Stimulated activated CD4-positive, alpha-beta T cell treated with anti-CD3 and anti-CD28 coated beads, Interleukin-12 subunit alpha, Interleukin-12 subunit beta, amount 100 ng/mL, for 24 hours (primary cell): ENCODE measurements at regions not wholly inside any gene's neighbourhood (a gene's known extent, or its start where the extent isn't known, plus 50 kb on each side); places are given as distances from the start of the nearest gene placed in this dataset.
"Not testable (repeated sequence)": the region's sequence is repeated elsewhere in the genome, so short reads cannot be mapped to it uniquely, and the experiment has no call there.

ENCODE experiments used
- DNase-seq, 2 experiments: peaks; one replicate each; pipeline ENCODE4 v3.0.0-alpha.2; 2020; ENCODE audit warnings: low read depth in 2 of 2

DNA sequence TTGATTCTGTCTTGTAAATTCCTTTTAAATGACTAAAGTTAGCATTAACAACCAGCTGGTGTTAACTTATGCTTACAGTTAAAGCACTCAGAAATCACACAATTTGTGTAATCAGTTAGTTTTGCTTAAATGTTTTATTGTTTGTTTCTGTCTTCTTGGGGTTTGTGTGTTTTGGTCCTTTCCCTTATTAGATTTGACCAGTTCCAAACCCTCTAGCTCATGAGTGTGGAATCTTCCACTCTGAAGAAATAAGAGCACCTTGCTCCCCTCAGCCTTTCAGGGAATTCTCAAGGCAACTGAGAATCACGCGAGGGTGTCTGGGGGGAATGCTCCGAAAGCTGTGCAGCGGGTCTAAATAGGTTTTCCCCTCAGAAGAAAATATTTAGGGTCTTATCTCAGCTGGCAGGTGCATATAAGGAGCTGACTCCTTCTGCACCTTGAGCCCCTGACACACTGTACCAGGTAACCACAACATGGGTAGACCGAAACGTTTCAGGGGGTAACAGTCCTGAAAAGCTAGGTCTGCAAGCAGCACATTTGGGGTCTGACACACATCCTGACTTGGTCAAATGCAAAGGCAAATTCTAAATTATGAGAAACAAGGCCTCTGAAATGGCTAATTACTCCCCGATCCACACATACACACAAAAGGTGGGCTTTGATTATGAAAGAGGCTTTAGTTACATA, 188.1 kb upstream of the ETV3 start:
- DNase-seq: no peak

DNA sequence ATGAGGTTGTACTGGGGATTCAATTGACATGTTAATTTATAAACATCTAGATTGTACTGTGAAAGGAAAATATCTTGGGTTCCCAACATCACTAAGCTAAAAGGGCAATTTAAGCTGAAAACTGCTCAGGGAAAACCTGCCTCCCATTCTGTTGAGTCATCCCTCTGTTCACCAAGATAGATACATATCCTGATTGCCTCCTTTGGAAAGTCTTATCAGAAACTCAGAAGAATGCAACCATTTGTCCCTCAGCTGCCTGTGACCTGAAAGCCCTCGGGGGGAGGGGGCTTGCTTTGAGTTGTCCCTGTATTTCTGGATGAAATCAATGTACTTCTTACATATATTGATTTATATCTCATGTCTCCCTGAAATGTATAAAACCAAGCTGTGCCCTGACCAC, 187.0 kb upstream of the ETV3 start:
- no peak for DNase-seq

DNA sequence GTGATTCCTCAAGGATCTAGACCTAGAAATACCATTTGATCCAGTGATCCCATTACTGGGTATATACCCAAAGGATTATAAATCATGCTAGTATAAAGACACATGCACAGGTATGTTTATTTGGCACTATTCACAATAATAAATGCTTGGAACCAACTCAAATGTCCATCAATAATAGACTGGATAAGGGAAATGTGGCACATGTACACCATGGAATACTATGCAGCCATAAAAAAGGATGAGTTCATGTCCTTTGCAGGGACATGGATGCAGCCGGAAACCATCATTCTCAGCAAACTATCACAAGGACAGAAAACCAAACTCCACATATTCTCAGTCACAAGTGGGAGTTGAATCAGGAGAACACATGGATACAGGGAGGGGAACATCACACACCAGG, 183.8 kb upstream of the ETV3 start:
- DNase-seq: not testable (repeated sequence)

DNA sequence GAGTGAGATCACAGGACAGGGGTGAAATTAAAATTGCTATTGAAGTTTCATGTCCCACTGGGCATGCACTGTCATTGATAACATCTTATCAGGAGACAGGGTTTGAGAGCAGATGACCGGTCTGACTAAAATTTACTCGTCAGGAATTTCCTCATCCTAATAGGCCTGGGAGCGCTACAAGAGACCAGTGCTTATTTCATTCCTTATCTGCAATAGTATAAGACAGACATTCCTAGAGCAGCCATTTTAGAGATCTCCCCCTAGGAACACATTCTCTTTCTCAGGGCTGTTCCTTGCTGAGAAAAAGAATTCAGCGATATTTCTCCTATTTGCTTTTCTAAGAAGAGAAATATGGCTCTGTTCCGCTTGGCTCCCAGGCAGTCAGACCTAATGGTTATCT, 181.4 kb upstream of the ETV3 start:
- no peak for DNase-seq

DNA sequence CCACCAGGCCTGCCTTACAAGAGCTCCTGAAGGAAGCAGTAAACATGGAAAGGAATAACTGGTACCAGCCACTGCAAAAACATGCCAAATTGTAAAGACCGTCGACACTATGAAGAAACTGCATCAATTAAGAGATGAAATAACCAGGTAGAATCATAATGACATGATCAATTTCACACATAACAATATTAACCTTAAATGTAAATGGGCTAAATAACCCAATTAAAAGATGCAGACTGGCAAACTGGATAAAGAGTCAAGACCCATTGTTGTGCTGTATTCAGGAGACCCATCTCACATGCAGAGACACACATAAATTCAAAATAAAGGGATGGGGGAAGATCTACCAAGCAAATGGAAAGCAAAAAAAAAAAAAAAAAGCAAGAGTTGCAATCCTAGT, 179.0 kb upstream of the ETV3 start:
- not testable (repeated sequence) for DNase-seq

DNA sequence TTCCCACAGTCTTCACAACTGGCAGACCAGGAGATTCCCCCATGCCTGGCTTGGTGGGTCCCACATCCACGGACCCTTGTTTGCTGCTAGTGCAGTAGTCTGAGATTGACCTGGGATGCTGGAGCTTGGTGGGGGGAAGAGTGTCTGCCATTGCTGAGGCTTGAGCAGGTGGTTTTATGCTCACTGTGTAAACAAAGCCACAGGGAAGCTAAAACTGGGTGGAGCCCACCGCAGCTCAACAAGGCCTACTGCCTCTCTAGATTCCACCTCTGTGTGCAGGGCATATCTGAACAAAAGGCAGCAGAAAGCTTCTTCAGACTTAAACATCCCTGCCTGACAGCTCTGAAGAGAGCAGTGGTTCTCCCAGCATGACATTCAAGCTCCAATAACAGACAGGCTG, 177.3 kb upstream of the ETV3 start:
- no peak for DNase-seq

DNA sequence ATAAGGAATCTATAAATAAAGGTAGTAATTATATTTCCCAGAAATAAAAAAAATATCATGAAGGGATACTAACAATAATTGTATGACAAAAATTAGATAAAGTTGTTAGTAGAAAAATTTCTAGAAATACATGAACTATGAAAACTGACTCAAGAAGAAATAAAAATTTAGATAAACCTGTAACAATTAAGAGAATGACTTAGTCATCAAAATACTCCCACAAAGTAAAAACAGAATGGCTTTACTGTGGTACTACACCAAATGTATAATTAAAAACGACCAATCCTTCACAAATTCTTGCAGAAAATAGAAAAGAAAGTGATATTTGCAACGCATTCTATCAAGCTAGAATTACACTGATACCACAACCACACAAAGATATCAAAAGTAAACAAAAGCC, 176.2 kb upstream of the ETV3 start:
- DNase-seq: no peak

DNA sequence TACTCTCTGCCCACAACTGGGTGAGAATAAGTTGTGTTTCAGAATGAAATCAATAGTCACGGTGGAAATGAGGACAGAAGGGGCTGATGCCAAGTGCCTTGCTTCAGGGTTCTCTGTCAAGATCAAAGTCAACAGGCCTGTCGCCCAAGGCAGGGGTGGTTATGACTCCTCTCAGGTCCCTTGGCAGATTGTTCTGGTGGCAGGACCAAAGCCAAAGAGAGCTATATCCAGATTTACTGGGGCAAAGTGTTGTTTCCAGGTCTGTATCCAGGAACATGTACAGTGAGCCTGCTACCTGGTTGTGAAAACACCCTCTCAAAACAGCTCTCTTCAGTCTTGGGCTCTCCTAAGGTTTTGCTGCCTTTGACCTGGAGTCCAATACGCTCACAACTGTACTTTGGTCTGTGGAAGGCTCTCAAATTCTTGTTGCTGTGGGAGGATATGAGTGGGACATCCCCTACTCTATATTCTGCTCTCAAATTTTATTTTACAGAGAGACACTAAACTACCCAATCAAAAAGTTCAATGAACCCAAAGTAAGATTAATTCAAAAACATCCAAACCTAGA, 175.1 kb upstream of the ETV3 start:
- DNase-seq: no peak

DNA sequence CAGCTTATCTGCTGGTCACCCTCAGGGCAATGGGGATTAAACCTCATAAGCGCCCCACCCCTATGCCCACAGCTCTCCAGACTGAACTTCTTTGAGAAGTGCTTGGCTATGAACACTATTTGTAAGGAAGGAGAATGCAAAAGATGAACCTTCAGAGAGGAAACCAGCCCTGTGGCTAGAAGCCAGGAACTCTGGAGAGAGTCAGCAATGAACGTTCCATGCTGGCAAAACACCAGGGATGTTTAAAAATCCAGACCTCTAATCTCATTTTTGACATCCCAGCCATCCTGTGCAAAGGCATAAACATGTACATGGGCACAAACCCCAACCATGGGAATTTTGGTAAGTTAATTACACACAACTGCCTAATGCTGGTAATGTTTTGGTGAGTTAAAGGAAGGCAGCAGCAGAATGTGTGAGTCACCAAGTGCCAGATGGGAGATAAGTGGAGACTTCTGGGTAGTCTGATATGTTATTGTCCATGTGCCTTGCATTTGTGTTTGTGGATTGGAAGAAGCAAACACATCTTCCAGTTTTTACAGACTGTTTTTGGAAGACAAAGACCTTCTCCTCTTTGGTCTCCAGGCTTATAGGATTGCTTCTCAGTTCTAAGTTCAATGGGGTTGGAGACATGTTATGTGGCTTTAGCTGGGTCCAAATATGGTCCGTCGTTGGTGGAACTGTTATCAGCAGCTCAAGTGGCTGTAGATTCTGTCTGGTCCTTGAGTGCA, 174.1 kb upstream of the ETV3 start:
- no peak for DNase-seq

DNA sequence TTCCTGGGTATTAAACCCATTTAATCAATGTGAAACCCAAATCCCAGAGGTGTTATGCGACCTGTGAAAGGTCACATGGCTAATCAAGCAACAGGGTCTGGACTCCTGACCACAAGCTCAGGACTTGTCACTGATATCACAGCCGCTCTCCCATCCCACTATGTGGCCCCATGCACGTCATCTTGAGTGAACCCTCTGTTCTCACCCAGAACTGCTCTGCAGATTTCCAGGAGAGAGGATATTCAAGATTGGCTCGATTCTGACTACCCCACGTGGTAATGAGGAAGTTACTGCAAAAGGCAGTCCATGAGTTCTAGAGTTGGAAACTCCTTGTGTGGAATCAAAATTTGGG, 173.5 kb upstream of the ETV3 start:
- DNase-seq: no peak

DNA sequence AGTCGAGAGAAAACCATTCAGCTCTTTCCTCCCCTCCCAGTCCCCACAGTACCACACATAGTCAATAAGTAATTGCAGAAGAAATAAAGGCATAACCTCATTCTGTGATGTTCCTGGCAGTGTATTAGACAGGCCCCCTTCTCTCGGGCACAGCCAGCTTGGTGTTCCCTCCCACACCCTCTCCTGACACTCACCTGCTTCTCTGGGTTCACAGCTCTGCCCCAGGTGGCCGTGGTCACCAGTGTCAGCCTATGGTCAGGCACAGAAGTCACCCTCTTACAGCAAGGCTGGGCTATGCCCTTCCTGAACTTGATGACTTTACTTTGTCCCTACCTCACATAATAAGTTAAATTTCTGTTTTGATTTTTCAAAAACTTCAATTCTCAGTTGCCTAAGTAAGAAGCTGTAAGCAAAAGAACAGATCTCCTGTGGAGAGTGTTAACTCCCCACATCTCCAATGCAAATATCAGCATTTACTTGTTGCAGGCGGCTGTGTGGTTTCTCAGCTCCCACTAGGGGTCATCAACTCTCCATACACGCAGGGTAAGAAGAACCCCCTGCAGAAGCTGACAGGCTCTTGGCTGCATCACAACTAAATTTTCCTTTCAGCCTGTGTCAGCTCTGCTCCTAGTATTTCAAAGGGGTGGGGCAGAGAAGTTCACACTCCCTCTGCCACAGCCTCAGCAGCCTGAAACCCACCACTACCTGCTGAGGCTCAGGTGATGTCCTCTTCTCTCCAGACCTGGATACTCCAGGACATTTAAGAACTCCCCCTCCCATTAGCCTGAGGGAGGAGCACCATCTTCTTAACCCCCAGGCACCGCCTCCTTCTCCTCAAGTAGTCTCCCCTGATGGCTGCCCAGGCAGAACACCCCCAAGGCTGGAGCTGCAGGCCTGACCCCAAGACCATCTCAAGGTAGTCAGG, 172.9 kb upstream of the ETV3 start:
- DNase-seq: not testable (repeated sequence)

DNA sequence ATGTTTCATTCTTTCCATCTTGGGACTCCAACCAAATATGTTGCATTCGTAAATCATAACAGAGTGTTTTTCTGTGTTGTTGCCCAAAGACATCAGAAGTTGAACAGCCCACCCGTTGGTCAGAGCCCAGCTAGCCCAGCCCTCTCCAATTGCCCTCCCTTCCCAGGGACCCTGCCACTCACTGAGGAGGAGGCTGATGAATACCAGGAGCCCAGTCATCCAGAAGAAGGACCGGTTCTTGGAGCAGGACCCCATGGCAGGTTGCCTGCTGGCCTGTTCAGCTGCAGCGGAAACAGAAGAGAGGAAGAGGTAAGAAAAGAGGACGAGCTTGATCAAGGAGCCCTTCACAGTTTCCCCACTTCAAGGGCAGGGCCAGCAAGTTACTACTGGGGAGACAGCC, 172.2 kb upstream of the ETV3 start:
- no peak for DNase-seq

DNA sequence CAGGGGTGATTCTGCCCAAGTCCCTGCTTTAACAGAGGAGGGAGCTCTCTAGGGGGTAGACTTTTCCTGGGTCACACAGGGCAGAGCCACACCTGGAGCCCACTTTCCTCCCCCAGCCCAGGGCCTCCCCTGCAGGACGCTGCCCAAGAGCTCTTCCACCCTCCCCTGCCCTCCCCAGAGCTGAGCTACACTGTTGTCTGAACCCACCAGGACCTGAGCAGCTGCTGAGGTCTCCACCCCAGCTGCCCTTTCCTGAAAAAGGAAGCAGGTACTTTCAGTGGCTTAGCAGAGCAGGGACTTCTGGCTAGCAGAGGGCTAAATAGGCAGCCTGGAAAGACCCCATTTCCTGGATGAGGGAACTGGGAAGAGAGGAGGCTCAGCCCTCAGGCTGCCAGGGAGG, 169.3 kb upstream of the ETV3 start:
- no peak for DNase-seq

DNA sequence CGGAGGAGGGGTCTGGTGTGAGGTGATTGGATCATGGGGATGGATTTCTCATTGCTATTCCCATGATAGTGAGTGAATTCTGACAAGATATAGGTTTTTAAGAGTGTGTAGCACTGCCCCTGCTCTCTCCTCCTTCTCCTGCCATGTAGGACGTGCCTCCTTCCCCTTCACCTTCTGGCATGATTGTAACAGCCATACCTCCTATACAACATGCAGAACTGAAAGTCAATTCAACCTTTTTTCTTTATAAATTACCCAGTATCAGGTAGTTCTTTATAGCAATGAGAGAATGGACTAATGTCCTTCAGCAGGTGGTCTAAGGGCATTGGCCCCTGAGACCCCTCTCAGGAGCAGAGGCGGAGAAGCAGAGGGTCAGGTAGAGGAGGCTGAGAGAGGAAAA, 168.7 kb upstream of the ETV3 start:
- no peak for DNase-seq

DNA sequence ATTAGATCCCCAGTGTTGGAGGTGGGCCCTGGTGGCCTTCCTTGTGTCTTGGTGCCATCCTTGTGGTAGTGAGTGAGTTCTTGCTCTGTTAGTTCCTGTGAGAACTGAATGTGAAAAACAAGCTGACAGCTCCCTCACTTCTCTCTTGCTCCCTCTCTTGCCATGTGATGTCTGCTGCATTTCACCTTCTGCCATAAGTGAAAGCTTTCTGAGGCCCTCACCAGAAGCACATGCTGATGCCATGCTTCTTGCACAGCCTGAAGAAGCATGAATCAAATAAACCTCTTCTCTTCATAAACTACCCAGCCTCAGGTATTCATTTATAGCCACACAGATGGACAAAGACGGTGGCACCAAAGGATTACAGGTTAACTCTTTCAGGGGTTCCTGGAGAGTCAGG, 166.1 kb upstream of the ETV3 start:
- no peak for DNase-seq

DNA sequence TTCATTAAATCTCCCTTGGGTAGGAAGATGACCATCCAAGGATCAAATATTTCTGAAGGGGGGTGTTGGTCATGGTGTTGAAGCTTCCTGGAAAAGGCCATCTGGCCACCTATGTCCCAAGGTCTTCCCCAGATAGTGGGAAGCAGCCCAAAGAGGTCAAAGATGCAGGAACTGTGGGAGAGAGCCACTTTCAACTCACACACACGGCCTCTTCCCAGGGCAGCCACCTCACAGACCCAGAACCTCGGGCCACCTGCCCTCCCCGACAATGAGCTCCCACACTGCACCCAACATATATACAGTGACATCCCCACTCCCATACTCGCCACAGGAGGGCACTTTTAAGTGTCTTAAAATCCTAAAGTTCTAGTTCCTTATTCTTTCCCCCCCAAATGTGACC, 164.5 kb upstream of the ETV3 start:
- DNase-seq: no peak

DNA sequence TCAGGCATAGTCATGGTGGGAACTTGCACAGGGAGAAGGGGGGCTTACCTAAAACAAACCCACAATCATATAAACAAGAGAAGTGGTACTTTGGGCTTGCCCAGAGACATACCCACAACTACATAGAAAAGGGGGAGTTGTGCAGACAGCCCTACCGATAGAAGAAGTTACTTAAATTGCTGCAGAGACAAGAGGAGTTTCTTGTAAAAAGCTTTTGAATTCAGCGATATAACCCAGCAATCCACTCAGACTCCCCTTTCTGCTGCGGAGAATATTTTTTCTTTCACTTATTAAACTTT, 164.0 kb upstream of the ETV3 start:
- DNase-seq: no peak

DNA sequence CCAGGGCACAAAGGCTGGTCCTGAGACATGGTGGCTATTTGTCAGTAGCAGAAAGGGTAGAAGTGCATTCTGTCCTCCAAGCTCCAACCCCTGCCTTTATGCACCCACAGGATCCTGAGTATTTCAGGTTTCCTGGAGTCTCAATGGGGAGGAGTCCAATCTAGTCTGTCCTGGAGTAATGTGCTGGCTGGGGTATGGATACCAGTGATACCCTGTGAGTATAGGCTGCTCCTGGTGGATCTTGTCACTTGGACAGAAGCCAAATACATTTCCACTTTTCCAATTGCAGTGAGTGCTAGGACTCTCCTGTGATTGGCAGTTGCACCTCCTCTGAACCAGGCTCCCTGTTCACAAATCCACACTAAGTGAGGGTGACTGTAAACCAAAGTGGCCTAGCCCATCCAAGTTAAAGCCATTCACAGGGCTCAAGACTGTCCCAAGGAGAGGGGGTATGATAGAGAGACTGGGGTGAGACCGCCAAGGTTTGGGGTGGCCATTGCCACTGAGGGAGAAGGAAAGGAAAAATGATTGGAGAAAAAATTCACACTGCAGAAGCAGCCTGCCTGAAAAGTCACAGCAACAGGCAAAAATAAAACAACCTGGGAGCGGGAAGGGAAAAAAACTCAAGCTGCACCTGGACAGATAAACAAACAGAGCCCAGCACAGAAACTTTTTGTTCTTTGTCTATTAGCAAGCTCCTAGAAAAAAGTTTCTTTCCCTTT, 163.4 kb upstream of the ETV3 start:
- DNase-seq: no peak

DNA sequence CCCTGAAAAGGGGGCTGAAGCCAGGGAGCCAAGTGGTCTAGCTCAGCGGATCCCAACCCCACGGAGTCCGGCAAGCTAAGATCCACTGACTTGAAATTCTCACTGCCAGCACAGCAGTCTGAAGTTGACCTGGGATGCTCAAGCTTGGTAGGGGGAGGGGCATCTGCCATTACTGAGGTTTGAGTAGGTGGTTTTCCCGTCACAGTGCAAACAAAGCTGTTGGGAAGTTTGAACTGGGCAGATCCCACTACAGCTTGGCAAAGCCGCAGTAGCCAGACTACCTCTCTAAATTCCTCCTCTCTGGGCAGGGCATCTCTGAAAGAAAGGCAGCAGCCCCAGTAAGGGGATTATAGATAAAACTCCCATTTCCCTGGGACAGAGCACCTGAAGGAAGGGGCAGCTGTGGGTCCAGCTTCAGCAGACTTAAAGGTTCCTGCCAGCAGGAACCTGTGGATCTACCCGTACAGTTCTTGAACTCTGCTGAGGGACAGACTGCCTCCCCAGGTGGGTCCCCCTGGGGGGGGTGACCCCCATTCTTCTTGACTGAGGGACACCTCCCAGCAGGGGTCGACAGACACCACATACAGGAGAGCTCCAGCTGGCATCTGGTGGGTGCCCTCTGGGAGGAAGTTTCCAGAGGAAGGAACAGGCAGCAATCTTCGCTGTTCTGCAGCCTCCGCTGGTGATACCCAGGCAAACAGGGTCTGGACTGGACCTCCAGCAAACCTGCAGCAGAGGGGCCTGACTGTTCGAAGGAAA, 156.4 kb upstream of the ETV3 start:
- not testable (repeated sequence) for DNase-seq

DNA sequence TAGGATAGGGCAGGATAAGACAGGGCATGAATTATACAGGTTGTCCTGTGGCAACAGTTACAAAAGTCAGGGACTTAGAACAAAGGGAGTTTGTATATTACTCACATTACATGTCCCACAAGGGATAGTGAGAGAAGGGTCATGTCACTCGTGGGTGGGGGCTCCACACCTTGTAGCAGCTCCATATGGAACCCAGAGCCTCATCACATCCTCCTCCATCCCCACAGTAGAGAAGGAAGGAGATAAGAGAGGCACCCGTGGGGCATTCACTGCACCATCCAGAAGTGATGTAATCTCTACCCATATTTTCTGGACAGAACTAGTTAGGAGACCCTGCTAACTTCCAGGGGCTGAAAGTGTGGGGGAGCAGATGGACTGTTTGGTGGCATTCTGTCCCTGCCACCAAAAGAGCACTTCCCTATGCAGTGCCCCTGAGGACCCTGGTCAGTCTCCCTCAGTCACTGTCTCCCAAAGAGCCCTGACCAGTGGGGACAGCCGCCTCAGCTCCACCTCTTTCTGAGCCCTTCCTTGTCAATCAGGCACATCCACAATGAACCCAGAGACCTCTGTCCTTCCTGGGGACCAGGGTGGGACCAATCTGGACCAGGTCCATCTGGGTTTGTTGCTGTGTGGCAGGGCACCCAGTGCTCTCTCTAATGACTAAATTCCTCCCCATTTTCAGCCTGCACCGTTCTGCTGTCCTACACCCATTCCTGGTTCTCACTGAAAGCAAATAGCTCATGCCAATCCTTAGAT, 154.8 kb upstream of the ETV3 start:
- DNase-seq: no peak
